ENCODE measurements at regions not wholly inside any gene's neighbourhood (a gene's known extent, or its start where the extent isn't known, plus 50 kb on each side); places are given as distances from the start of the nearest gene placed in this dataset.

DNA sequence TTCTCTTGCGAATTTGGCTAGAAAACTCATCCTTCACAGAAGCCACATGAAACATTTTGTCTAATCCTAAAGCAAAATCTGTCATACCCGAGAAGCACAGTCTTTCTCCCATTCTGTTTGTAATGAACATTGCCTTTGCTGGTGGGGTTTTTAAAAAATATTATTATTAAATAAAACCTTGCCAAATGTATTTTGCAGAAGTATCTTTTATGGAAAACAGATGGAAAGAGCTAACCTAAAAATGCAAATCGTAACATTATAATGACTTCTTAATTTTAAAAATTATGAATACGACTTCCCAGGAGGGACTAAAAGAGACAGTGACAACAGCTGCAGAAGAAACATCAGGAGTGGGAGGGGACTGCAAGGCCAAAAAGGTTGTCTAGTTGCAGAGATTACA, 246.3 kb upstream of the TAS2R1 start:
- peaks cover 9% of the 10 kb centered on the region; the same call in 1 of the 2 replicates for H3F3A ChIP-seq (ENCODE audit: insufficient read depth)
- no peak for TF ChIP-seq EZH2 (IDR thresholded peaks at IDR 0.05; ENCODE audit: insufficient read depth, poor library complexity, severe bottlenecking)
- WGBS, 2 experiments (ENCODE audit: low coverage in 1 of 2, low lambda C conversion rate in 2 of 2, missing lambda C conversion rate in 2 of 2): 68 to 74% methylated on average over 4 of the region's 4 CpGs
- DNase-seq: no peak
- H3K27ac ChIP-seq: no peak overlapping the region
- H3K4me1 ChIP-seq (ENCODE audit: insufficient read depth): peaks cover 9% of the 10 kb centered on the region; the same call in 1 of the 2 replicates
- in situ Hi-C loops (cut with MboI): no loop called here
- 0 out of 2 replicates have a peak, but pooled peaks cover 11% of the 10 kb centered on the region for H3K27me3 ChIP-seq (replicated peaks; ENCODE audit: insufficient read depth)
- no peak overlapping the region for H3K4me3 ChIP-seq
- no peaks in the 10 kb centered on the region for H4K20me1 ChIP-seq (ENCODE audit: insufficient read depth)
- no peak overlapping the region for H3K4me2 ChIP-seq (ENCODE audit: unreplicated experiment)
- no peak overlapping the region for H3K9ac ChIP-seq
- H2AFZ ChIP-seq: no peak overlapping the region
- H3K36me3 ChIP-seq (ENCODE audit: low read depth): no peaks in the 10 kb centered on the region
- no peaks in the 10 kb centered on the region for H3K79me2 ChIP-seq (ENCODE audit: insufficient read depth)
- no peaks in the 10 kb centered on the region for H3K9me2 ChIP-seq (ENCODE audit: insufficient read depth)
- no peaks in the 10 kb centered on the region for H3K9me3 ChIP-seq (ENCODE audit: low read depth)

DNA sequence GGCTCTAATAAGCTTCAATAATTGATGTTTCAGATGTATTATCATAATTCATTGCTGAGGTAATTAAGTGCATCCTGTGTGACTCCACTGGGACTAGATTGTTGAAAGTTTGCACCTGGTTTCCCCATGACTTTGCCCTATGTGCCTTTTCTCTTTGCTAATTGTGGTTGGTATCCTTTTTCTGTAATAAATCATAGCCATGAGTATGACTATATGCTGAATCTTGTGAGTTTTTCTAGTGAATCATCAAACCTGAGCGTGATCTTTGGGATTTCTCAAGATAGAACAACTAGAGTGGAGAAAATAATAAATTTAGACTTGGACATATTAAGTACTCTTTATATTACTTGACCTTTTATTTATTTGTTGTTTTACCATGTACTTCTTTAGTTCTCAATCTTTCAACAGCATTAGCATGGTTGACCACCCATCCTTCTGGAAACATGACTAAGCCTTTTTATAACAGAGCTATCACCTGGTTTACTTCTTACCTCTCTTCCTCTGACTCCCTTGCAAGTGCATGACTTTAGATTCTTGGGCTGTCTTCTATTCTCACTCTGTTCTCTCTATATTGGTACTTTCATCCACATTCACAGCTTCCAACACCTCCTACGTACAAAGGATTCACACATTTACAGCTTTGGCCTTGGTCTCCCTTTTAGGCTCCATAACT, 239.6 kb upstream of the TAS2R1 start:
- DNase-seq: peak; percentile 87
- in situ Hi-C loops (cut with MboI): no loop called here
- Histone ChIP-seq H4K20me1 (ENCODE audit: insufficient read depth) (no peaks in the 10 kb centered on the region), H3K79me2 (ENCODE audit: insufficient read depth) (no peaks in the 10 kb centered on the region), H3K9me2 (ENCODE audit: insufficient read depth) (no peaks in the 10 kb centered on the region), H3K9me3 (ENCODE audit: low read depth) (no peaks in the 10 kb centered on the region), H3K4me2 (ENCODE audit: unreplicated experiment) (peak overlapping the region; percentile 9), H3K36me3 (ENCODE audit: low read depth) (no peaks in the 10 kb centered on the region), H3K27ac (peak overlapping the region; percentile 16), H3K9ac (no peak overlapping the region), H3K27me3 (replicated peaks; ENCODE audit: insufficient read depth) (0 out of 2 replicates have a peak, but pooled peaks cover 10% of the 10 kb centered on the region), H2AFZ (no peak overlapping the region), H3K4me3 (no peak overlapping the region), H3F3A (ENCODE audit: insufficient read depth) (peaks cover 26% of the 10 kb centered on the region; the same call in 1 of the 2 replicates), H3K4me1 (ENCODE audit: insufficient read depth) (peaks cover 14% of the 10 kb centered on the region)
- TF ChIP-seq EZH2phosphoT487 (IDR thresholded peaks at IDR 0.05; ENCODE audit: insufficient read depth, low read depth): peak; percentile 90
- no peak for TF ChIP-seq EZH2 (IDR thresholded peaks at IDR 0.05; ENCODE audit: insufficient read depth, poor library complexity, severe bottlenecking)
- WGBS, 2 experiments (ENCODE audit: low coverage in 1 of 2, low lambda C conversion rate in 2 of 2, missing lambda C conversion rate in 2 of 2): 45 to 50% methylated on average over 2 of the region's 2 CpGs

DNA sequence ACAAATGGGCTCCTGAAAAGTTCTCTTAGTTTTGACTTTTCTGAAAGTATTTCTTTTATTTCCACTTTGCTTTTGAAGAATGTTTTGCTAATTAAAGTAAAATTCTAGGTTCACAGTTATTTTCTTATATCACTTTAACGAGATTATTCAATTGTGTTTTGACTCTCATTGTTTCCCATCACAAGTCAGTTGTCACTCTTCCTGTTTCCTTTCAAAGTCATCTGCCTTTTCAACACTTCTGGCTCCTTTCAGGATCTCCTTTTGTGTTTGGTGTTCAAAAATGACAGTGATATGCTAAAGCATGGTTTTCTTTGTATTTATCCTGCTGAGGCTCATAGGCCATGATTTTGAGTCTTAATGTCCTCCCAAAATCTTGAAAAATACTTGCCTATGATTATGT, 235.4 kb upstream of the TAS2R1 start:
- Histone ChIP-seq H3F3A (ENCODE audit: insufficient read depth) (peaks cover 26% of the 10 kb centered on the region; the same call in 1 of the 2 replicates), H2AFZ (no peak overlapping the region), H3K9me3 (ENCODE audit: low read depth) (no peaks in the 10 kb centered on the region), H3K9ac (no peak overlapping the region), H3K36me3 (ENCODE audit: low read depth) (no peaks in the 10 kb centered on the region), H3K4me1 (ENCODE audit: insufficient read depth) (peaks cover 22% of the 10 kb centered on the region), H3K79me2 (ENCODE audit: insufficient read depth) (no peaks in the 10 kb centered on the region), H3K27me3 (replicated peaks; ENCODE audit: insufficient read depth) (0 out of 2 replicates have a peak, but pooled peaks cover 2% of the 10 kb centered on the region), H3K4me3 (no peak overlapping the region), H3K27ac (no peak overlapping the region), H3K4me2 (ENCODE audit: unreplicated experiment) (no peak overlapping the region), H3K9me2 (ENCODE audit: insufficient read depth) (no peaks in the 10 kb centered on the region), H4K20me1 (ENCODE audit: insufficient read depth) (no peaks in the 10 kb centered on the region)
- in situ Hi-C loops (cut with MboI): no loop called here
- 50 to 58% methylated on average over 1 of the region's 1 CpG for WGBS, 2 experiments (ENCODE audit: low coverage in 1 of 2, low lambda C conversion rate in 2 of 2, missing lambda C conversion rate in 2 of 2)
- TF ChIP-seq EZH2phosphoT487 (IDR thresholded peaks at IDR 0.05; ENCODE audit: insufficient read depth, low read depth) (no peak), EZH2 (IDR thresholded peaks at IDR 0.05; ENCODE audit: insufficient read depth, poor library complexity, severe bottlenecking) (no peak)
- no peak for DNase-seq

DNA sequence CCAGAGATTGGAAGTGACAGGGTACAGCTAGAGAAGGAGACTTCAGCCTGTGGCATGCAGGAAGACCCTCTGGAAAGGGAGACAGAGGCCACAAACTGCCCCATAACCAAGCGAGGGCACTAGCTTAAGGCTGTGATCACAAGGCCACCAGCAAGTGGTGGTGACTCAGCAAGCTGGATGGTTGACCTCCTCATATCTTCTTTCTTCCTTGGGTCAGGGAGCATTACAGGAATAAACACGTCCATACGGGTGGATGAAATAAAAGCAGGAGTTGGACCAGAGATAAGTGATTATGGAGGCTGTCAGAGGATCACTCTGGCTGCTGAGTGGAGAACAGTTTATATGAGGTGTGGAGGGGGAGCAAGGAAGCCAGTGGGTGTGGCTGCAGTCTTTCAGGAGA, 234.6 kb upstream of the TAS2R1 start:
- Histone ChIP-seq H3K9me3 (ENCODE audit: low read depth) (no peaks in the 10 kb centered on the region), H3K4me2 (ENCODE audit: unreplicated experiment) (no peak overlapping the region), H3K4me3 (no peak overlapping the region), H2AFZ (no peak overlapping the region), H4K20me1 (ENCODE audit: insufficient read depth) (no peaks in the 10 kb centered on the region), H3K9ac (no peak overlapping the region), H3F3A (ENCODE audit: insufficient read depth) (peaks cover 18% of the 10 kb centered on the region; the same call in 1 of the 2 replicates), H3K4me1 (ENCODE audit: insufficient read depth) (peaks cover 16% of the 10 kb centered on the region), H3K27ac (no peak overlapping the region), H3K9me2 (ENCODE audit: insufficient read depth) (no peaks in the 10 kb centered on the region), H3K36me3 (ENCODE audit: low read depth) (no peaks in the 10 kb centered on the region), H3K27me3 (replicated peaks; ENCODE audit: insufficient read depth) (0 out of 2 replicates have a peak, but pooled peaks cover 5% of the 10 kb centered on the region), H3K79me2 (ENCODE audit: insufficient read depth) (no peaks in the 10 kb centered on the region)
- TF ChIP-seq EZH2 (IDR thresholded peaks at IDR 0.05; ENCODE audit: insufficient read depth, poor library complexity, severe bottlenecking): no peak
- TF ChIP-seq EZH2phosphoT487 (IDR thresholded peaks at IDR 0.05; ENCODE audit: insufficient read depth, low read depth): no peak
- no peak for DNase-seq
- in situ Hi-C loops (cut with MboI): no loop called here
- 86 to 90% methylated on average over 3 of the region's 3 CpGs for WGBS, 2 experiments (ENCODE audit: low coverage in 1 of 2, low lambda C conversion rate in 2 of 2, missing lambda C conversion rate in 2 of 2)

Measured in GM23248 (cell line).